Tibial nerve (tissue), 4 donors: ENCODE measurements at regions not wholly inside any gene's neighbourhood (a gene's known extent, or its start where the extent isn't known, plus 50 kb on each side); places are given as distances from the start of the nearest gene placed in this dataset.

ENCODE experiments used
- CTCF ChIP-seq, 5 experiments: fragments of 200-600 bp in 3 of 5; fragments of 450-650 bp in 2 of 5; sonication (generic) in 3 of 5; IDR thresholded peaks; one replicate each; pipeline ENCODE4 v1.5.1; 2016 to 2019; ENCODE audit warnings: antibody characterized with exemption in 5 of 5, mild to moderate bottlenecking in 3 of 5, moderate library complexity in 2 of 5
- EP300 ChIP-seq, 2 donors: sonication (generic); formaldehyde crosslinking; IDR thresholded peaks; one replicate each; pipeline ENCODE4 v1.6.1; 2017; ENCODE audit warnings: antibody characterized with exemption in 2 of 2, mild to moderate bottlenecking in 1 of 2
- POLR2A ChIP-seq, 2 donors: fragments of 450-650 bp; IDR thresholded peaks; one replicate each; pipeline ENCODE4 v1.6.1; 2017; ENCODE audit warnings: antibody characterized with exemption in 2 of 2, mild to moderate bottlenecking in 2 of 2, moderate library complexity in 2 of 2

- TF ChIP-seq CTCF (IDR thresholded peaks at IDR 0.05) (no peak), POLR2A (IDR thresholded peaks at IDR 0.05) (no peak), EP300 (IDR thresholded peaks at IDR 0.05) (no peak)
Observed at GRCh38 chr2:8144785-8145184, 537.1 kb upstream of the ID2 start.
